ENCODE measurements at regions not wholly inside any gene's neighbourhood (a gene's known extent, or its start where the extent isn't known, plus 50 kb on each side); places are given as distances from the start of the nearest gene placed in this dataset.

GRCh38 chr15:94535298-94536048 is 304.1 kb downstream of the MCTP2 start:
- DNase-seq (ENCODE audit: low spot score), result no peak

- DNase-seq (ENCODE audit: low spot score), result no peak
Observed at GRCh38 chr15:94536549-94536948, 305.2 kb downstream of the MCTP2 start.

GRCh38 chr15:94538280-94538679 is 306.9 kb downstream of the MCTP2 start:
- no peak for DNase-seq (ENCODE audit: low spot score)

- no peak for DNase-seq (ENCODE audit: low spot score)
Observed at GRCh38 chr15:94542391-94542790, 311.0 kb downstream of the MCTP2 start.

- DNase-seq (ENCODE audit: low spot score), result no peak
Observed at GRCh38 chr15:94546808-94547207, 315.4 kb downstream of the MCTP2 start.

- no peak for DNase-seq (ENCODE audit: low spot score)
Observed at GRCh38 chr15:94547711-94548110, 316.4 kb downstream of the MCTP2 start.

GRCh38 chr15:94555841-94556519 is 324.6 kb downstream of the MCTP2 start:
- DNase-seq (ENCODE audit: low spot score), result peak; percentile 7

GRCh38 chr15:94561036-94561689 is 329.8 kb downstream of the MCTP2 start:
- DNase-seq (ENCODE audit: low spot score), result no peak

- no peak for DNase-seq (ENCODE audit: low spot score)
Observed at GRCh38 chr15:94563456-94563855, 332.1 kb downstream of the MCTP2 start.

- peak; percentile 36 for DNase-seq (ENCODE audit: low spot score)
Observed at GRCh38 chr15:94576889-94577533, 345.6 kb downstream of the MCTP2 start.

GRCh38 chr15:94579286-94579685 is 347.9 kb downstream of the MCTP2 start:
- no peak for DNase-seq (ENCODE audit: low spot score)

- no peak for DNase-seq (ENCODE audit: low spot score)
Observed at GRCh38 chr15:94580211-94580885, 349.0 kb downstream of the MCTP2 start.

GRCh38 chr15:94582368-94582767 is 351.0 kb downstream of the MCTP2 start:
- peak; percentile 16 for DNase-seq (ENCODE audit: low spot score)

GRCh38 chr15:94584833-94585244 is 353.5 kb downstream of the MCTP2 start:
- DNase-seq (ENCODE audit: low spot score), result peak; percentile 1

- no peak for DNase-seq (ENCODE audit: low spot score)
Observed at GRCh38 chr15:94586099-94586498, 354.7 kb downstream of the MCTP2 start.

GRCh38 chr15:94587113-94587512 is 355.8 kb downstream of the MCTP2 start:
- DNase-seq (ENCODE audit: low spot score), result no peak

- no peak for DNase-seq (ENCODE audit: low spot score)
Observed at GRCh38 chr15:94588993-94589392, 357.6 kb downstream of the MCTP2 start.

GRCh38 chr15:94592495-94592894 is 361.1 kb downstream of the MCTP2 start:
- DNase-seq (ENCODE audit: low spot score), result no peak

GRCh38 chr15:94596707-94597106 is 365.3 kb downstream of the MCTP2 start:
- no peak for DNase-seq (ENCODE audit: low spot score)

GRCh38 chr15:94600505-94600904 is 369.1 kb downstream of the MCTP2 start:
- DNase-seq (ENCODE audit: low spot score), result no peak

GRCh38 chr15:94602754-94603470 is 371.6 kb downstream of the MCTP2 start:
- no peak for DNase-seq (ENCODE audit: low spot score)
